ENCODE measurements at regions not wholly inside any gene's neighbourhood (a gene's known extent, or its start where the extent isn't known, plus 50 kb on each side); places are given as distances from the start of the nearest gene placed in this dataset.

GRCh38 chr11:112322173-112322790 is 61.6 kb upstream of the PLET1 start:
- H4K20me1 ChIP-seq (ENCODE audit: insufficient read depth, low read length), result no peaks in the 10 kb centered on the region
- no peak overlapping the region for H3K4me2 ChIP-seq (ENCODE audit: low read length)

GRCh38 chr11:112334381-112334780 is 73.7 kb upstream of the PLET1 start:
- TF ChIP-seq EZH2phosphoT487 (IDR thresholded peaks at IDR 0.05; ENCODE audit: low read depth) (no peak), CTCF (IDR thresholded peaks at IDR 0.05; ENCODE audit: low read depth, low read length) (no peak)
- Histone ChIP-seq H3K36me3 (replicated peaks; ENCODE audit: low read depth, low read length) (no peaks in the 10 kb centered on the region), H3K9me3 (ENCODE audit: insufficient read depth, low read length) (no peaks in the 10 kb centered on the region), H3K27ac (ENCODE audit: low read length) (no peak overlapping the region), H3K79me2 (ENCODE audit: low read length) (no peaks in the 10 kb centered on the region), H2AFZ (ENCODE audit: low read depth, low read length) (no peak overlapping the region), H3K4me1 (ENCODE audit: low read length) (no peaks in the 10 kb centered on the region), H3K4me2 (ENCODE audit: low read length) (no peak overlapping the region), H3K4me3 (ENCODE audit: low read length) (no peak overlapping the region), H4K20me1 (ENCODE audit: insufficient read depth, low read length) (no peaks in the 10 kb centered on the region), H3K9ac (ENCODE audit: low read length) (no peak overlapping the region), H3K27me3 (ENCODE audit: low read depth, low read length) (peaks cover 36% of the 10 kb centered on the region)

More at GRCh38 chr11:112322173-112322790, 61.6 kb upstream of the PLET1 start:
- peaks cover 20% of the 10 kb centered on the region; the same call in 1 of the 2 replicates for H3K27me3 ChIP-seq (ENCODE audit: low read depth, low read length)
- H3K27ac ChIP-seq (ENCODE audit: low read length), result no peak overlapping the region
- H3K9me3 ChIP-seq (ENCODE audit: insufficient read depth, low read length), result no peaks in the 10 kb centered on the region
- no peaks in the 10 kb centered on the region for H3K79me2 ChIP-seq (ENCODE audit: low read length)
- H3K4me3 ChIP-seq (ENCODE audit: low read length), result no peak overlapping the region
- H3K9ac ChIP-seq (ENCODE audit: low read length), result no peak overlapping the region
- TF ChIP-seq CTCF (IDR thresholded peaks at IDR 0.05; ENCODE audit: low read depth, low read length), result no peak
- TF ChIP-seq EZH2phosphoT487 (IDR thresholded peaks at IDR 0.05; ENCODE audit: low read depth), result no peak
- H3K4me1 ChIP-seq (ENCODE audit: low read length), result no peaks in the 10 kb centered on the region
- no peak overlapping the region for H2AFZ ChIP-seq (ENCODE audit: low read depth, low read length)
- H3K36me3 ChIP-seq (replicated peaks; ENCODE audit: low read depth, low read length), result no peaks in the 10 kb centered on the region

- Histone ChIP-seq H3K27ac (ENCODE audit: low read length) (no peak overlapping the region), H3K36me3 (replicated peaks; ENCODE audit: low read depth, low read length) (no peaks in the 10 kb centered on the region), H3K4me2 (ENCODE audit: low read length) (no peak overlapping the region), H3K79me2 (ENCODE audit: low read length) (no peaks in the 10 kb centered on the region), H3K9ac (ENCODE audit: low read length) (no peak overlapping the region), H3K9me3 (ENCODE audit: insufficient read depth, low read length) (no peaks in the 10 kb centered on the region), H3K27me3 (ENCODE audit: low read depth, low read length) (peaks cover 45% of the 10 kb centered on the region), H4K20me1 (ENCODE audit: insufficient read depth, low read length) (no peaks in the 10 kb centered on the region), H2AFZ (ENCODE audit: low read depth, low read length) (no peak overlapping the region), H3K4me1 (ENCODE audit: low read length) (no peaks in the 10 kb centered on the region), H3K4me3 (ENCODE audit: low read length) (no peak overlapping the region)
- TF ChIP-seq CTCF (IDR thresholded peaks at IDR 0.05; ENCODE audit: low read depth, low read length) (no peak), EZH2phosphoT487 (IDR thresholded peaks at IDR 0.05; ENCODE audit: low read depth) (no peak)
These were observed 75.8 kb upstream of the PLET1 start for GRCh38 chr11:112336356-112336886.

GRCh38 chr11:112339566-112339965 is 78.9 kb upstream of the PLET1 start:
- Histone ChIP-seq H3K4me1 (ENCODE audit: low read length) (no peaks in the 10 kb centered on the region), H3K27me3 (ENCODE audit: low read depth, low read length) (peaks cover 38% of the 10 kb centered on the region), H3K36me3 (replicated peaks; ENCODE audit: low read depth, low read length) (no peaks in the 10 kb centered on the region), H4K20me1 (ENCODE audit: insufficient read depth, low read length) (no peaks in the 10 kb centered on the region), H3K9me3 (ENCODE audit: insufficient read depth, low read length) (no peaks in the 10 kb centered on the region), H2AFZ (ENCODE audit: low read depth, low read length) (no peak overlapping the region), H3K27ac (ENCODE audit: low read length) (no peak overlapping the region), H3K79me2 (ENCODE audit: low read length) (no peaks in the 10 kb centered on the region), H3K9ac (ENCODE audit: low read length) (no peak overlapping the region), H3K4me2 (ENCODE audit: low read length) (no peak overlapping the region), H3K4me3 (ENCODE audit: low read length) (no peak overlapping the region)
- TF ChIP-seq EZH2phosphoT487 (IDR thresholded peaks at IDR 0.05; ENCODE audit: low read depth) (no peak), CTCF (IDR thresholded peaks at IDR 0.05; ENCODE audit: low read depth, low read length) (no peak)

Data from OCI-LY3 (cell line).